Esophagus squamous epithelium (tissue), 4 donors: ENCODE measurements at regions not wholly inside any gene's neighbourhood (a gene's known extent, or its start where the extent isn't known, plus 50 kb on each side); places are given as distances from the start of the nearest gene placed in this dataset.

Source experiments
- CTCF ChIP-seq, 6 experiments: fragments of 450-650 bp in 4 of 6; fragments of 200-600 bp in 2 of 6; sonication (generic) in 2 of 6; IDR thresholded peaks; one replicate each; pipeline ENCODE4 v1.5.1; 2016 to 2019; ENCODE audit warnings: antibody characterized with exemption in 6 of 6, mild to moderate bottlenecking in 4 of 6, moderate library complexity in 4 of 6
- POLR2A ChIP-seq, 4 donors: fragments of 450-650 bp; IDR thresholded peaks; one replicate each; pipeline ENCODE4 v1.6.1; 2017; ENCODE audit warnings: antibody characterized with exemption in 4 of 4, mild to moderate bottlenecking in 4 of 4, moderate library complexity in 3 of 4

- TF ChIP-seq CTCF (IDR thresholded peaks at IDR 0.05) (no peak), POLR2A (IDR thresholded peaks at IDR 0.05) (no peak)
Measured at GRCh38 chrX:2145692-2146367, 354.9 kb downstream of the DHRSX start.
